ENCODE measurements at regions not wholly inside any gene's neighbourhood (a gene's known extent, or its start where the extent isn't known, plus 50 kb on each side); places are given as distances from the start of the nearest gene placed in this dataset.

GRCh38 chr18:22088029-22088428, 81.4 kb upstream of the GATA6 start:
- Mint-ChIP-seq H3K27ac (no peak overlapping the region), H3K27me3 (no peaks in the 10 kb centered on the region), H3K4me1 (ENCODE audit: low read depth) (no peaks in the 10 kb centered on the region), H3K9me3 (no peaks in the 10 kb centered on the region), H3K4me3 (no peak overlapping the region), H3K36me3 (ENCODE audit: low read depth) (no peaks in the 10 kb centered on the region)
- intact Hi-C loops (cut with micrococcal nuclease) = no loop called here

- intact Hi-C loops (cut with micrococcal nuclease) = no loop called here
- Mint-ChIP-seq H3K9me3 (no peaks in the 10 kb centered on the region), H3K36me3 (ENCODE audit: low read depth) (no peaks in the 10 kb centered on the region), H3K27me3 (peaks cover under 1% of the 10 kb centered on the region), H3K4me3 (no peak overlapping the region), H3K27ac (no peak overlapping the region), H3K4me1 (ENCODE audit: low read depth) (no peaks in the 10 kb centered on the region)
These were observed 80.3 kb upstream of the GATA6 start for GRCh38 chr18:22088996-22089640.

- H3K27ac Mint-ChIP-seq = no peak overlapping the region
- no peaks in the 10 kb centered on the region for H3K9me3 Mint-ChIP-seq
- H3K36me3 Mint-ChIP-seq (ENCODE audit: low read depth) = no peaks in the 10 kb centered on the region
- H3K4me1 Mint-ChIP-seq (ENCODE audit: low read depth) = no peaks in the 10 kb centered on the region
- H3K4me3 Mint-ChIP-seq = no peak overlapping the region
- intact Hi-C loops (cut with micrococcal nuclease) = no loop called here
- H3K27me3 Mint-ChIP-seq = peaks cover 3% of the 10 kb centered on the region
These were observed 78.0 kb upstream of the GATA6 start for GRCh38 chr18:22091341-22091740.

GRCh38 chr18:22093731-22094357, 75.5 kb upstream of the GATA6 start:
- Mint-ChIP-seq H3K27me3 (peaks cover 3% of the 10 kb centered on the region), H3K9me3 (no peaks in the 10 kb centered on the region), H3K4me3 (no peak overlapping the region), H3K4me1 (ENCODE audit: low read depth) (no peaks in the 10 kb centered on the region), H3K27ac (no peak overlapping the region), H3K36me3 (ENCODE audit: low read depth) (no peaks in the 10 kb centered on the region)
- intact Hi-C loops (cut with micrococcal nuclease) = no loop called here

- Mint-ChIP-seq H3K9me3 (no peaks in the 10 kb centered on the region), H3K4me3 (no peak overlapping the region), H3K36me3 (ENCODE audit: low read depth) (no peaks in the 10 kb centered on the region), H3K27ac (no peak overlapping the region), H3K4me1 (ENCODE audit: low read depth) (no peaks in the 10 kb centered on the region), H3K27me3 (peaks cover 3% of the 10 kb centered on the region)
- intact Hi-C loops (cut with micrococcal nuclease) = no loop called here
These were observed 75.0 kb upstream of the GATA6 start for GRCh38 chr18:22094358-22094734.

GRCh38 chr18:22098563-22098989, 70.8 kb upstream of the GATA6 start:
- Mint-ChIP-seq H3K4me1 (ENCODE audit: low read depth) (peaks cover 5% of the 10 kb centered on the region), H3K4me3 (no peak overlapping the region), H3K36me3 (ENCODE audit: low read depth) (no peaks in the 10 kb centered on the region), H3K27me3 (peaks cover 3% of the 10 kb centered on the region), H3K27ac (no peak overlapping the region), H3K9me3 (no peaks in the 10 kb centered on the region)
- intact Hi-C loops (cut with micrococcal nuclease) = no loop called here

- Mint-ChIP-seq H3K36me3 (ENCODE audit: low read depth) (no peaks in the 10 kb centered on the region), H3K4me1 (ENCODE audit: low read depth) (peaks cover 5% of the 10 kb centered on the region), H3K4me3 (no peak overlapping the region), H3K27me3 (no peaks in the 10 kb centered on the region), H3K9me3 (no peaks in the 10 kb centered on the region), H3K27ac (no peak overlapping the region)
- intact Hi-C loops (cut with micrococcal nuclease) = no loop called here
These were observed 69.5 kb upstream of the GATA6 start for GRCh38 chr18:22099925-22100324.

GRCh38 chr18:22101731-22102130, 67.7 kb upstream of the GATA6 start:
- H3K36me3 Mint-ChIP-seq (ENCODE audit: low read depth) = no peaks in the 10 kb centered on the region

GRCh38 chr18:22102953-22103646, 66.3 kb upstream of the GATA6 start:
- Mint-ChIP-seq H3K9me3 (no peaks in the 10 kb centered on the region), H3K4me3 (no peak overlapping the region), H3K4me1 (ENCODE audit: low read depth) (peaks cover 5% of the 10 kb centered on the region), H3K27ac (no peak overlapping the region), H3K27me3 (no peaks in the 10 kb centered on the region), H3K36me3 (ENCODE audit: low read depth) (no peaks in the 10 kb centered on the region)
- intact Hi-C loops (cut with micrococcal nuclease) = no loop called here

More at GRCh38 chr18:22101731-22102130, 67.7 kb upstream of the GATA6 start:
- H3K4me3 Mint-ChIP-seq = no peak overlapping the region
- no peaks in the 10 kb centered on the region for H3K9me3 Mint-ChIP-seq
- intact Hi-C loops (cut with micrococcal nuclease) = no loop called here
- no peak overlapping the region for H3K27ac Mint-ChIP-seq
- H3K27me3 Mint-ChIP-seq = no peaks in the 10 kb centered on the region
- H3K4me1 Mint-ChIP-seq (ENCODE audit: low read depth) = peaks cover 5% of the 10 kb centered on the region

GRCh38 chr18:22103647-22104031, 65.8 kb upstream of the GATA6 start:
- Mint-ChIP-seq H3K36me3 (ENCODE audit: low read depth) (no peaks in the 10 kb centered on the region), H3K27ac (no peak overlapping the region), H3K4me3 (no peak overlapping the region), H3K9me3 (no peaks in the 10 kb centered on the region), H3K4me1 (ENCODE audit: low read depth) (peaks cover 5% of the 10 kb centered on the region), H3K27me3 (no peaks in the 10 kb centered on the region)
- intact Hi-C loops (cut with micrococcal nuclease) = no loop called here

GRCh38 chr18:22106536-22107292, 62.7 kb upstream of the GATA6 start:
- intact Hi-C loops (cut with micrococcal nuclease) = no loop called here
- no peaks in the 10 kb centered on the region for H3K36me3 Mint-ChIP-seq (ENCODE audit: low read depth)
- H3K4me1 Mint-ChIP-seq (ENCODE audit: low read depth) = peaks cover 5% of the 10 kb centered on the region
- H3K27me3 Mint-ChIP-seq = no peaks in the 10 kb centered on the region
- H3K9me3 Mint-ChIP-seq = no peaks in the 10 kb centered on the region
- H3K4me3 Mint-ChIP-seq = no peak overlapping the region
- H3K27ac Mint-ChIP-seq = no peak overlapping the region

GRCh38 chr18:22108674-22109073, 60.7 kb upstream of the GATA6 start:
- H3K9me3 Mint-ChIP-seq = no peaks in the 10 kb centered on the region
- H3K4me3 Mint-ChIP-seq = no peak overlapping the region
- intact Hi-C loops (cut with micrococcal nuclease) = no loop called here
- no peaks in the 10 kb centered on the region for H3K4me1 Mint-ChIP-seq (ENCODE audit: low read depth)
- no peaks in the 10 kb centered on the region for H3K36me3 Mint-ChIP-seq (ENCODE audit: low read depth)
- H3K27me3 Mint-ChIP-seq = no peaks in the 10 kb centered on the region
- H3K27ac Mint-ChIP-seq = no peak overlapping the region

GRCh38 chr18:22109535-22109934, 59.9 kb upstream of the GATA6 start:
- Mint-ChIP-seq H3K27ac (no peak overlapping the region), H3K27me3 (no peaks in the 10 kb centered on the region), H3K4me3 (no peak overlapping the region), H3K4me1 (ENCODE audit: low read depth) (no peaks in the 10 kb centered on the region), H3K9me3 (no peaks in the 10 kb centered on the region), H3K36me3 (ENCODE audit: low read depth) (no peaks in the 10 kb centered on the region)
- intact Hi-C loops (cut with micrococcal nuclease) = no loop called here

GRCh38 chr18:22110461-22110924, 58.9 kb upstream of the GATA6 start:
- no peaks in the 10 kb centered on the region for H3K4me1 Mint-ChIP-seq (ENCODE audit: low read depth)

More at GRCh38 chr18:22110461-22110924, 58.9 kb upstream of the GATA6 start:
- H3K27ac Mint-ChIP-seq = no peak overlapping the region
- no peaks in the 10 kb centered on the region for H3K27me3 Mint-ChIP-seq
- intact Hi-C loops (cut with micrococcal nuclease) = no loop called here
- no peaks in the 10 kb centered on the region for H3K9me3 Mint-ChIP-seq
- H3K4me3 Mint-ChIP-seq = no peak overlapping the region
- no peaks in the 10 kb centered on the region for H3K36me3 Mint-ChIP-seq (ENCODE audit: low read depth)
